Caco-2 (cell line): ENCODE measurements at regions not wholly inside any gene's neighbourhood (a gene's known extent, or its start where the extent isn't known, plus 50 kb on each side); places are given as distances from the start of the nearest gene placed in this dataset.

Experiments
- BruUV-seq: library from RNA; stranded (reverse); fragments of 400-500 nt; replicated peaks from 2 replicates; lab custom pipeline; 2021; lab: Mats Ljungman, UMichigan
- CTCF ChIA-PET: fragments of 300-600 bp; sonication (Branson Sonifier 250); formaldehyde crosslinking; loops from one replicate; lab custom pipeline; 2022; ENCODE audit warnings: antibody characterized with exemption; lab: Charles Lee
- POLR2A ChIA-PET: fragments of 300-600 bp; sonication (Branson Sonifier 250); formaldehyde crosslinking; loops from one replicate; lab custom pipeline; 2022; ENCODE audit warnings: antibody characterized with exemption; lab: Charles Lee
- DNase-seq, 2 experiments: peaks; one replicate each; pipeline versions ENCODE4 v3.0.0 to v3.0.0-alpha.2; 2020 to 2022
- H3K27me3 ChIP-seq: replicated peaks from 2 replicates; pipeline ENCODE4 v1.6.0; 2011; ENCODE audit warnings: low read length; ENCODE audit not compliant: control insufficient read depth, insufficient read depth
- H3K36me3 ChIP-seq: 2 replicates; pipeline ENCODE4 v1.5.1; 2011; ENCODE audit warnings: low read length; ENCODE audit not compliant: control insufficient read depth, insufficient read depth
- H3K4me1 ChIP-seq: fragments of 250-450 bp; sonication (Bioruptor Pico); 2 replicates; pipeline ENCODE4 v1.5.1; 2020; ENCODE audit warnings: mild to moderate bottlenecking
- H3K4me3 ChIP-seq: 2 replicates; pipeline ENCODE4 v1.5.1; 2011; ENCODE audit warnings: low read depth, mild to moderate bottlenecking, control low read depth, low read length
- H3K9me3 ChIP-seq: fragments of 250-450 bp; sonication (Bioruptor Pico); 2 replicates; pipeline ENCODE4 v1.5.1; 2020; ENCODE audit warnings: mild to moderate bottlenecking, moderate library complexity
- H3K27ac Mint-ChIP-seq: one replicate; pipeline ENCODE4 v1.8.0; 2022; ENCODE audit warnings: mixed read lengths; ENCODE audit not compliant: unreplicated experiment
- H3K27me3 Mint-ChIP-seq: one replicate; pipeline ENCODE4 v1.8.0; 2022; ENCODE audit warnings: mixed read lengths; ENCODE audit not compliant: insufficient read depth, unreplicated experiment
- H3K36me3 Mint-ChIP-seq: one replicate; pipeline ENCODE4 v1.8.0; 2022; ENCODE audit warnings: mild to moderate bottlenecking, mixed read lengths; ENCODE audit not compliant: insufficient read depth, unreplicated experiment
- H3K4me1 Mint-ChIP-seq: one replicate; pipeline ENCODE4 v1.8.0; 2022; ENCODE audit warnings: low read depth, mixed read lengths; ENCODE audit not compliant: unreplicated experiment
- H3K4me3 Mint-ChIP-seq: one replicate; pipeline ENCODE4 v1.8.0; 2022; ENCODE audit warnings: mild to moderate bottlenecking, moderate library complexity, mixed read lengths; ENCODE audit not compliant: unreplicated experiment
- H3K9me3 Mint-ChIP-seq: one replicate; pipeline ENCODE4 v1.8.0; 2022; ENCODE audit warnings: mixed read lengths; ENCODE audit not compliant: unreplicated experiment
- intact Hi-C: fragments of 100-400 bp; cut with micrococcal nuclease; formaldehyde crosslinking; loops from one replicate; pipeline ENCODE4 v1.10.0; 2022; ENCODE audit not compliant: unreplicated experiment
- TF ChIP-seq, protein P1 (sequence below), 2 experiments: fragments of 200-600 bp in 1 of 2; IDR thresholded peaks; 1 replicate in 1 of 2; 2 replicates in 1 of 2; pipeline versions ENCODE4 v1.5.1 to v1.8.0; 2011 to 2022; ENCODE audit warnings: antibody characterized with exemption in 1 of 2, control low read depth in 1 of 2, inconsistent platforms in 1 of 2, low read depth in 1 of 2, low read length in 1 of 2, mild to moderate bottlenecking in 1 of 2, moderate library complexity in 1 of 2; ENCODE audit not compliant: insufficient read depth in 1 of 2, severe bottlenecking in 1 of 2, unreplicated experiment in 1 of 2

DNA sequence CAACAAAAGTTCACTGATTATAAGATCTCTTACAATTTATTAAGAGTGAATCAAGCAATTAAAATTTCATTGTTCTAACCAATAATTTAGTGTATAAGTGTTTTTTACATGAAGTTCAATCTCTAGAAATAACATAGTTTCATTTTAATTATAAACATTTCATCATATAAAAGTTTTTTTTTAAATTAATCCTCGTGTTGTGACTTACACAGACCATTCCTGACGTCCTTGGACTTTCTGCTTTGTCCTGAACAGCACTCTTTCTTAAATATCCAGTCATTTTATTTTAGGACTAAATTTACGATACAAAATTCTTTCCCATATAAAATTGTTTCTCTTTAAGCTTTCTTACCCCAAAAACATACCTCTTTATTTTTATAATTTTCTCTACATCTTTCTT lies 841.7 kb upstream of the POU3F4 start:
- H3K27me3 ChIP-seq: no peaks in the 10 kb centered on the region
- H3K27me3 Mint-ChIP-seq: no peaks in the 10 kb centered on the region
- H3K9me3 Mint-ChIP-seq: peaks cover 9% of the 10 kb centered on the region
- DNase-seq: no peak
- TF ChIP-seq, protein P1, sequence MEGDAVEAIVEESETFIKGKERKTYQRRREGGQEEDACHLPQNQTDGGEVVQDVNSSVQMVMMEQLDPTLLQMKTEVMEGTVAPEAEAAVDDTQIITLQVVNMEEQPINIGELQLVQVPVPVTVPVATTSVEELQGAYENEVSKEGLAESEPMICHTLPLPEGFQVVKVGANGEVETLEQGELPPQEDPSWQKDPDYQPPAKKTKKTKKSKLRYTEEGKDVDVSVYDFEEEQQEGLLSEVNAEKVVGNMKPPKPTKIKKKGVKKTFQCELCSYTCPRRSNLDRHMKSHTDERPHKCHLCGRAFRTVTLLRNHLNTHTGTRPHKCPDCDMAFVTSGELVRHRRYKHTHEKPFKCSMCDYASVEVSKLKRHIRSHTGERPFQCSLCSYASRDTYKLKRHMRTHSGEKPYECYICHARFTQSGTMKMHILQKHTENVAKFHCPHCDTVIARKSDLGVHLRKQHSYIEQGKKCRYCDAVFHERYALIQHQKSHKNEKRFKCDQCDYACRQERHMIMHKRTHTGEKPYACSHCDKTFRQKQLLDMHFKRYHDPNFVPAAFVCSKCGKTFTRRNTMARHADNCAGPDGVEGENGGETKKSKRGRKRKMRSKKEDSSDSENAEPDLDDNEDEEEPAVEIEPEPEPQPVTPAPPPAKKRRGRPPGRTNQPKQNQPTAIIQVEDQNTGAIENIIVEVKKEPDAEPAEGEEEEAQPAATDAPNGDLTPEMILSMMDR (IDR thresholded peaks at IDR 0.05; ENCODE audit: insufficient read depth in 1 of 2, low read depth in 1 of 2, low read length in 1 of 2, severe bottlenecking in 1 of 2, unreplicated experiment in 1 of 2): no peak
- H3K4me3 ChIP-seq: no peak overlapping the region
- no peaks in the 10 kb centered on the region for H3K4me1 ChIP-seq
- intact Hi-C loops: no loop called here
- no peaks in the 10 kb centered on the region for H3K36me3 ChIP-seq
- no peak overlapping the region for H3K4me3 Mint-ChIP-seq
- BruUV-seq: no TSS peak
- H3K9me3 ChIP-seq: no peaks in the 10 kb centered on the region
- no peaks in the 10 kb centered on the region for H3K4me1 Mint-ChIP-seq
- H3K36me3 Mint-ChIP-seq: no peaks in the 10 kb centered on the region
- POLR2A ChIA-PET: no interaction called here
- H3K27ac Mint-ChIP-seq: no peak overlapping the region
- CTCF ChIA-PET: no interaction called here

DNA sequence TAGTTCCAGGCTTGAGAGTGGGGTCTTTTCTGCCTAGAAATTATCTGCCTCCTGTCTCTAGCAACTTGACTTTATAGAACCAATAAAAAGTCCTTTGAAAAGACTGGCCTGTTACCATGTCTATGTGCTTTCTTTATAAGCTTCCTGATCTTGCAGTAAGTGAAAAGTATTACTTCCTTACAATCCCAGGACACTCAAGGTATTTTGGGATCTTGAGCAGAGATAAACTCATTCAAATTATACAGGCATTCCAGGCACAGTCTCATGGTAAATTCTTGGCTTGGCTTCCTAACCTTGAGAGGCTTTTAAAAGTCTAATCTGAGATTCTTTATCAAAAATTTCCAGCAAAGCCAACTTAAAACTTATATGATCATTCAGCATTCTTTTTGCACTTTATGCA lies 833.0 kb upstream of the POU3F4 start:
- Mint-ChIP-seq H3K4me3 (no peak overlapping the region), H3K4me1 (no peaks in the 10 kb centered on the region), H3K36me3 (no peaks in the 10 kb centered on the region), H3K27me3 (no peaks in the 10 kb centered on the region), H3K9me3 (no peaks in the 10 kb centered on the region), H3K27ac (no peak overlapping the region)
- intact Hi-C loops: no loop called here
- Histone ChIP-seq H3K36me3 (no peaks in the 10 kb centered on the region), H3K27me3 (no peaks in the 10 kb centered on the region), H3K9me3 (no peaks in the 10 kb centered on the region), H3K4me1 (no peaks in the 10 kb centered on the region), H3K4me3 (no peak overlapping the region)
- CTCF ChIA-PET: no interaction called here
- POLR2A ChIA-PET: no interaction called here
- no peak for DNase-seq
- no TSS peak for BruUV-seq
- TF ChIP-seq, protein P1 (IDR thresholded peaks at IDR 0.05; ENCODE audit: insufficient read depth in 1 of 2, low read depth in 1 of 2, low read length in 1 of 2, severe bottlenecking in 1 of 2, unreplicated experiment in 1 of 2): no peak

DNA sequence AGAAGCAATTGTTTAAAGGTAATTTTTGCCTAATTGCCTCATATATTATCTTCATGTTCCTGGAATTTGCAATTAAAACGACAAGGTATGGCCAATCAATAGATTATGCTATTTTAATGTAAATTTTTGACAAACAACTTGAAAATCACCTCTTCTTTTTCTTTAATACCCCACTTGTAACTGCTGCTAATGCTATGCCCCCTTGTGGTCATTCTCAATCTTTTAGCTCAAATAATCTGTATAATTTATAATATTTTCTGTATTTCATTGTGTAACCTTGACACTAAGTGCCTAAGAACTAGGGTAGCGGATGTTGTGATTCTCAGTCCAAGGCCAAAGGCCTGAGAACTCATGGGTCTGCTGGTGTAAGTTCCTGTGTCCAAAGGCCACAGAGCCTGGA lies 831.7 kb upstream of the POU3F4 start:
- no peaks in the 10 kb centered on the region for H3K36me3 Mint-ChIP-seq
- no peaks in the 10 kb centered on the region for H3K27me3 ChIP-seq
- intact Hi-C loops: loop anchor here (1.0 kb wide), 1 partner anchor 458 kb away; no protein-coding TSS in a partner anchor
- no peak overlapping the region for H3K27ac Mint-ChIP-seq
- H3K4me1 Mint-ChIP-seq: no peaks in the 10 kb centered on the region
- BruUV-seq: no TSS peak
- POLR2A ChIA-PET: no interaction called here
- no peak overlapping the region for H3K4me3 ChIP-seq
- no peaks in the 10 kb centered on the region for H3K9me3 ChIP-seq
- no peak for DNase-seq
- CTCF ChIA-PET: interaction anchor here (1.0 kb wide), 1 partner anchor 458 kb away, joined by 6 read pairs; no protein-coding TSS in a partner anchor
- TF ChIP-seq, protein P1 (IDR thresholded peaks at IDR 0.05; ENCODE audit: insufficient read depth in 1 of 2, low read depth in 1 of 2, low read length in 1 of 2, severe bottlenecking in 1 of 2, unreplicated experiment in 1 of 2): no peak
- no peaks in the 10 kb centered on the region for H3K36me3 ChIP-seq
- no peaks in the 10 kb centered on the region for H3K4me1 ChIP-seq
- H3K27me3 Mint-ChIP-seq: no peaks in the 10 kb centered on the region
- H3K9me3 Mint-ChIP-seq: no peaks in the 10 kb centered on the region
- H3K4me3 Mint-ChIP-seq: no peak overlapping the region
